ENCODE measurements at regions not wholly inside any gene's neighbourhood (a gene's known extent, or its start where the extent isn't known, plus 50 kb on each side); places are given as distances from the start of the nearest gene placed in this dataset.

DNA sequence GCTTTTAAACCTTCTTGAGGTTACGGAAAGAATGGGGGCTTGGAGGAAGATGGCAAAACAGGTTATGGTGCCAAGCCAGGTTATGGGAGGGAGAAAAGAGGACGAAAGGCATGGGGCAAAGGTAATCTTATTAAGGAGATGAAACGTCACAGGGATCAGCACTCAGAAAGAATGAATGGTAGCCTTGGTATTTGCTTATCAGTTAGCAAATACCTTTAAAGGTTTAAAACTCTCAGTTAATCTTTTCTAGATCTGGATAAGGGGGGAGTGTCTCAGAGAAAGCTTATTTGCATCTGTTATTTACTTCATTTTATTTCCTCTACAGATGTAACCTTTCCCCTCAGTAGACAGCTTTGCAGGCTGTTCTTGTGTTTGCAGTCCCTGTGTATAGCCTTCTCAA lies 55.5 kb upstream of the EEF1E1 start:
- Histone ChIP-seq H3K4me2 (ENCODE audit: insufficient read depth, low read length) (no peak overlapping the region), H3K4me1 (ENCODE audit: insufficient read depth, low read length) (no peaks in the 10 kb centered on the region), H3K79me2 (ENCODE audit: insufficient read depth, low read length) (no peaks in the 10 kb centered on the region), H3K9me3 (ENCODE audit: low read depth, low read length) (no peaks in the 10 kb centered on the region), H4K20me1 (ENCODE audit: insufficient read depth, low read length) (no peaks in the 10 kb centered on the region), H2AFZ (ENCODE audit: low read length) (no peak overlapping the region), H3K4me3 (ENCODE audit: insufficient read depth, low read length) (no peak overlapping the region), H3K27me3 (ENCODE audit: insufficient read depth, low read length) (peaks cover 2% of the 10 kb centered on the region), H3K27ac (ENCODE audit: low read depth, low read length) (no peak overlapping the region), H3K36me3 (ENCODE audit: insufficient read depth, low read length) (no peaks in the 10 kb centered on the region)
- no peak for DNase-seq (ENCODE audit: insufficient read length, low spot score, missing footprints)
- TF ChIP-seq, protein P1, sequence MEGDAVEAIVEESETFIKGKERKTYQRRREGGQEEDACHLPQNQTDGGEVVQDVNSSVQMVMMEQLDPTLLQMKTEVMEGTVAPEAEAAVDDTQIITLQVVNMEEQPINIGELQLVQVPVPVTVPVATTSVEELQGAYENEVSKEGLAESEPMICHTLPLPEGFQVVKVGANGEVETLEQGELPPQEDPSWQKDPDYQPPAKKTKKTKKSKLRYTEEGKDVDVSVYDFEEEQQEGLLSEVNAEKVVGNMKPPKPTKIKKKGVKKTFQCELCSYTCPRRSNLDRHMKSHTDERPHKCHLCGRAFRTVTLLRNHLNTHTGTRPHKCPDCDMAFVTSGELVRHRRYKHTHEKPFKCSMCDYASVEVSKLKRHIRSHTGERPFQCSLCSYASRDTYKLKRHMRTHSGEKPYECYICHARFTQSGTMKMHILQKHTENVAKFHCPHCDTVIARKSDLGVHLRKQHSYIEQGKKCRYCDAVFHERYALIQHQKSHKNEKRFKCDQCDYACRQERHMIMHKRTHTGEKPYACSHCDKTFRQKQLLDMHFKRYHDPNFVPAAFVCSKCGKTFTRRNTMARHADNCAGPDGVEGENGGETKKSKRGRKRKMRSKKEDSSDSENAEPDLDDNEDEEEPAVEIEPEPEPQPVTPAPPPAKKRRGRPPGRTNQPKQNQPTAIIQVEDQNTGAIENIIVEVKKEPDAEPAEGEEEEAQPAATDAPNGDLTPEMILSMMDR (IDR thresholded peaks at IDR 0.05; ENCODE audit: extremely low read depth, low read depth, low read length), result no peak

DNA sequence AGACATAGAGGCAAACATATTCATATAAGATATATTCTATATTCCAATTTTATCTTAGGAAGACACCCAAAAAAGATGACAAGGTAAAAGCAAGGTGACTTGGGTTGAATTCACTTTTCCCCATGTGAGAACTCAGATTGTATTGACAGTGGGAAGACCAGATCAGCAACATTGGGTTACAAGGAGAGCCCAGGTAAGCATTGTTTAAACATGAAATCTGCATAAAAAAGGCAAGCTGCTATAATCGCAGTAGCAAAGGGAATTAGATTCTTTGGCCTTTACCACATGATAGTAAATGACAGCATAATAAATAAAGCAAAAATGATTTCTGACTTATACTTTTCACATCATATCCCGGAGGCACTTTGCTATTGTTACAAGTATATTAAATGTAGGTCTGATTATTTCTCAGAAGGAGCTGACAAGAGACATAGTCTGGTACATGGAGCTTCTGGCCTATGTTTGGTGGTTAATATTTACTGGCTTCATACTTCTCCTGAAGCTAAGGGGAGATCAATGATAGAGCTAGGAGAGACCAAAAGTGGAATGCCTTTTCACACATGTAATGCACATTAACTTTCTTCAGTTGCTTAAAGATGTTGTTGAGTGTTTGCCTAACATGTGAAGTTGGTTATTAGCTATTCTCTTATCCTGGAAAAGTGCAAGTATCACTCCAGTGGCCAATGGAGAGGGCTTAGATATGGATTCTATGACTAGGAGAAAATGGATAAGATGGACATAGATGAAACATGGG lies 53.1 kb upstream of the EEF1E1 start:
- no peak for DNase-seq (ENCODE audit: insufficient read length, low spot score, missing footprints)
- no peak overlapping the region for H3K4me3 ChIP-seq (ENCODE audit: insufficient read depth, low read length)
- H3K9me3 ChIP-seq (ENCODE audit: low read depth, low read length), result no peaks in the 10 kb centered on the region
- no peak overlapping the region for H3K4me2 ChIP-seq (ENCODE audit: insufficient read depth, low read length)
- no peaks in the 10 kb centered on the region for H4K20me1 ChIP-seq (ENCODE audit: insufficient read depth, low read length)
- H3K4me1 ChIP-seq (ENCODE audit: insufficient read depth, low read length), result no peaks in the 10 kb centered on the region
- no peak overlapping the region for H2AFZ ChIP-seq (ENCODE audit: low read length)
- no peaks in the 10 kb centered on the region for H3K36me3 ChIP-seq (ENCODE audit: insufficient read depth, low read length)
- H3K27me3 ChIP-seq (ENCODE audit: insufficient read depth, low read length), result peaks cover 2% of the 10 kb centered on the region
- H3K27ac ChIP-seq (ENCODE audit: low read depth, low read length), result no peak overlapping the region
- TF ChIP-seq, protein P1 (IDR thresholded peaks at IDR 0.05; ENCODE audit: extremely low read depth, low read depth, low read length), result no peak
- H3K79me2 ChIP-seq (ENCODE audit: insufficient read depth, low read length), result no peaks in the 10 kb centered on the region

Data from osteoblast (primary cell).